ENCODE measurements at regions not wholly inside any gene's neighbourhood (a gene's known extent, or its start where the extent isn't known, plus 50 kb on each side); places are given as distances from the start of the nearest gene placed in this dataset.
"Not testable (repeated sequence)": the region's sequence is repeated elsewhere in the genome, so short reads cannot be mapped to it uniquely, and the experiment has no call there.

- TF ChIP-seq PATZ1 (CRISPR knock-in tag; IDR thresholded peaks at IDR 0.05; ENCODE audit: borderline replicate concordance); PPARA (CRISPR knock-in tag; IDR thresholded peaks at IDR 0.05; ENCODE audit: borderline replicate concordance); ZNF70 (CRISPR knock-in tag; IDR thresholded peaks at IDR 0.05); CREB5 (CRISPR knock-in tag; IDR thresholded peaks at IDR 0.05; ENCODE audit: low read depth); TCF4 (CRISPR knock-in tag; IDR thresholded peaks at IDR 0.05; ENCODE audit: borderline replicate concordance); ZC3H10 (CRISPR knock-in tag; IDR thresholded peaks at IDR 0.05); ISL1 (CRISPR knock-in tag; IDR thresholded peaks at IDR 0.05); GLIS3 (CRISPR knock-in tag; IDR thresholded peaks at IDR 0.05); ZNF565 (CRISPR knock-in tag; conservative IDR thresholded peaks at IDR 0.05; ENCODE audit: low read depth); RARB (CRISPR knock-in tag; IDR thresholded peaks at IDR 0.05); ZFP3 (CRISPR knock-in tag; IDR thresholded peaks at IDR 0.05); OSR1 (CRISPR knock-in tag; IDR thresholded peaks at IDR 0.05); TSHZ2 (CRISPR knock-in tag; IDR thresholded peaks at IDR 0.05); ZFP30 (CRISPR knock-in tag; IDR thresholded peaks at IDR 0.05): not testable (repeated sequence)
Observed at GRCh38 chr14:105741707-105742530, 215.5 kb downstream of the TMEM121 start.
